HEK293 (cell line): ENCODE measurements at regions not wholly inside any gene's neighbourhood (a gene's known extent, or its start where the extent isn't known, plus 50 kb on each side); places are given as distances from the start of the nearest gene placed in this dataset.

Experiments used
- CTCF ChIA-PET: fragments of 350-600 bp; formaldehyde crosslinking; extraction: SDS; loops from one replicate; lab custom pipeline; 2021; ENCODE audit warnings: antibody characterized with exemption; lab: Yijun Ruan, JAX
- POLR2A ChIA-PET: fragments of 300-600 bp; formaldehyde crosslinking; extraction: SDS; loops from one replicate; lab custom pipeline; 2020; ENCODE audit warnings: antibody characterized with exemption, inconsistent platforms; lab: Yijun Ruan, JAX
- H3K27ac ChIP-seq: fragments of 200-500 bp; sonication (Bioruptor generic); 2 replicates; pipeline ENCODE4 v1.5.1; 2014; ENCODE audit warnings: low read depth, low read length, control low read depth, inconsistent platforms; ENCODE audit errors: extremely low read depth
- H3K36me3 ChIP-seq, 2 experiments: fragments of 200-500 bp in 1 of 2; sonication (Bioruptor generic) in 1 of 2; 1 replicate in 1 of 2; 2 replicates in 1 of 2; pipeline ENCODE4 v1.5.1; 2014 to 2017; ENCODE audit warnings: inconsistent platforms in 2 of 2, low read length in 2 of 2; ENCODE audit not compliant: control insufficient read depth in 2 of 2, insufficient read depth in 1 of 2
- H3K4me1 ChIP-seq: fragments of 200-500 bp; sonication (Bioruptor generic); 2 replicates; pipeline ENCODE4 v1.5.1; 2014; ENCODE audit warnings: mild to moderate bottlenecking, low read length, inconsistent platforms; ENCODE audit not compliant: control insufficient read depth, insufficient read depth
- H3K4me3 ChIP-seq: 2 replicates; pipeline ENCODE4 v1.5.1; 2011; ENCODE audit warnings: low read depth, mild to moderate bottlenecking, control low read depth, low read length, moderate library complexity
- H3K9me3 ChIP-seq: fragments of 200-500 bp; sonication (Bioruptor generic); 2 replicates; pipeline ENCODE4 v1.5.1; 2014; ENCODE audit warnings: low read depth, low read length, inconsistent platforms; ENCODE audit not compliant: control insufficient read depth, insufficient read depth
- ATF2 ChIP-seq: fragments of 450-650 bp; formaldehyde crosslinking; IDR thresholded peaks from 2 replicates; pipeline ENCODE4 v1.5.1; 2016; ENCODE audit warnings: missing biosample characterization, missing genetic modification characterization, low read depth
- SP3 ChIP-seq: fragments of 450-650 bp; formaldehyde crosslinking; IDR thresholded peaks from 2 replicates; pipeline ENCODE4 v1.5.1; 2016; ENCODE audit warnings: missing biosample characterization, missing genetic modification characterization
- TRIM28 ChIP-seq: IDR thresholded peaks from 2 replicates; pipeline ENCODE4 v1.6.1; 2011; ENCODE audit warnings: low read length, control low read depth, borderline replicate concordance
- ZBTB17 ChIP-seq: fragments of 450-650 bp; formaldehyde crosslinking; IDR thresholded peaks from 2 replicates; pipeline ENCODE4 v1.5.1; 2016; ENCODE audit warnings: missing biosample characterization, missing genetic modification characterization
- ZFP3 ChIP-seq: fragments of 450-650 bp; formaldehyde crosslinking; IDR thresholded peaks from 2 replicates; pipeline ENCODE4 v1.5.1; 2016; ENCODE audit warnings: low read depth, missing biosample characterization, missing genetic modification characterization
- ZNF624 ChIP-seq: fragments of 450-650 bp; formaldehyde crosslinking; IDR thresholded peaks from 2 replicates; pipeline ENCODE4 v1.5.1; 2017; ENCODE audit warnings: missing biosample characterization, missing genetic modification characterization
- ZNF658 ChIP-seq: fragments of 450-650 bp; formaldehyde crosslinking; IDR thresholded peaks from 2 replicates; pipeline ENCODE4; 2016; ENCODE audit warnings: missing biosample characterization, missing genetic modification characterization
- ZSCAN30 ChIP-seq: fragments of 450-650 bp; IDR thresholded peaks from 2 replicates; pipeline ENCODE4 v1.5.1; 2018; ENCODE audit warnings: missing biosample characterization, mild to moderate bottlenecking, missing genetic modification characterization, moderate library complexity
- TF ChIP-seq, protein P1 (sequence below): fragments of 450-650 bp; formaldehyde crosslinking; IDR thresholded peaks from 2 replicates; pipeline ENCODE4 v1.5.1; 2016; ENCODE audit warnings: missing biosample characterization, missing genetic modification characterization
- TF ChIP-seq, protein P2 (sequence below): fragments of 450-650 bp; formaldehyde crosslinking; IDR thresholded peaks from 2 replicates; pipeline ENCODE4 v1.5.1; 2016; ENCODE audit warnings: missing biosample characterization, missing genetic modification characterization
- TF ChIP-seq, protein P3 (sequence below): fragments of 450-650 bp; formaldehyde crosslinking; IDR thresholded peaks from 2 replicates; pipeline ENCODE4 v1.5.1; 2017; ENCODE audit warnings: missing biosample characterization, missing genetic modification characterization
- TF ChIP-seq, protein P4 (sequence below): IDR thresholded peaks from 2 replicates; pipeline ENCODE4 v1.6.1; 2011; ENCODE audit warnings: mild to moderate bottlenecking, low read depth, low read length, borderline replicate concordance
- TF ChIP-seq, protein P5 (sequence below): fragments of 450-650 bp; formaldehyde crosslinking; IDR thresholded peaks from 2 replicates; pipeline ENCODE4 v1.5.1; 2017; ENCODE audit warnings: missing biosample characterization, missing genetic modification characterization
- TF ChIP-seq, protein P6 (sequence below): fragments of 450-650 bp; formaldehyde crosslinking; IDR thresholded peaks from 2 replicates; pipeline ENCODE4 v1.5.1; 2016; ENCODE audit warnings: missing biosample characterization, missing genetic modification characterization, low read depth

DNA sequence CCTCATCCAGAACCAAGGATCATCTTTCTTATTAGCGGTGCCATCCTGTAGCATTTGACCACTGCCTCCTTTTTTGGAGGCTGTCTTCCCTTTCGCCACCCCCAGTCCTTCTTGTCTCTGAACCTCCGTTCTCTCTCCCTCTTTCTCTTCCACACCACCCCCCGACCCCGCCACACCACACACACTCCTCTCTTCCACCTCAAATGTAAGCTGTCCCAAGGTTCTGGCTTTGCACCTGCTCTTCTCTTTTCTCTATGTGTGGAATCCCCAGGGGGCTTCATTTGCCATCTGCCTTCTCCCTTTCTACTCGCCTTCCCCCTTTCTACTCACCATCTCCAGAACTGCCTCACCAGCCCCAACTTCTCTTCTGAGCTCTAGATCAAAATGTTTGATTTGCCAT, 111.3 kb upstream of the CDYL start:
- CTCF ChIA-PET: interaction anchor here (1.4 kb wide), 1 partner anchor 17 kb away, joined by 3 read pairs; no protein-coding TSS in a partner anchor
- POLR2A ChIA-PET: no interaction called here
- TF ChIP-seq TRIM28: no peak
- TF ChIP-seq, protein P1, sequence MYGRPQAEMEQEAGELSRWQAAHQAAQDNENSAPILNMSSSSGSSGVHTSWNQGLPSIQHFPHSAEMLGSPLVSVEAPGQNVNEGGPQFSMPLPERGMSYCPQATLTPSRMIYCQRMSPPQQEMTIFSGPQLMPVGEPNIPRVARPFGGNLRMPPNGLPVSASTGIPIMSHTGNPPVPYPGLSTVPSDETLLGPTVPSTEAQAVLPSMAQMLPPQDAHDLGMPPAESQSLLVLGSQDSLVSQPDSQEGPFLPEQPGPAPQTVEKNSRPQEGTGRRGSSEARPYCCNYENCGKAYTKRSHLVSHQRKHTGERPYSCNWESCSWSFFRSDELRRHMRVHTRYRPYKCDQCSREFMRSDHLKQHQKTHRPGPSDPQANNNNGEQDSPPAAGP (tag by site-specific recombination): no peak
- TF ChIP-seq, protein P2, sequence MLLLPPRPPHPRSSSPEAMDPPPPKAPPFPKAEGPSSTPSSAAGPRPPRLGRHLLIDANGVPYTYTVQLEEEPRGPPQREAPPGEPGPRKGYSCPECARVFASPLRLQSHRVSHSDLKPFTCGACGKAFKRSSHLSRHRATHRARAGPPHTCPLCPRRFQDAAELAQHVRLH (tag by site-specific recombination): no peak
- no peak for TF ChIP-seq ZSCAN30 (tag by site-specific recombination)
- TF ChIP-seq, protein P3, sequence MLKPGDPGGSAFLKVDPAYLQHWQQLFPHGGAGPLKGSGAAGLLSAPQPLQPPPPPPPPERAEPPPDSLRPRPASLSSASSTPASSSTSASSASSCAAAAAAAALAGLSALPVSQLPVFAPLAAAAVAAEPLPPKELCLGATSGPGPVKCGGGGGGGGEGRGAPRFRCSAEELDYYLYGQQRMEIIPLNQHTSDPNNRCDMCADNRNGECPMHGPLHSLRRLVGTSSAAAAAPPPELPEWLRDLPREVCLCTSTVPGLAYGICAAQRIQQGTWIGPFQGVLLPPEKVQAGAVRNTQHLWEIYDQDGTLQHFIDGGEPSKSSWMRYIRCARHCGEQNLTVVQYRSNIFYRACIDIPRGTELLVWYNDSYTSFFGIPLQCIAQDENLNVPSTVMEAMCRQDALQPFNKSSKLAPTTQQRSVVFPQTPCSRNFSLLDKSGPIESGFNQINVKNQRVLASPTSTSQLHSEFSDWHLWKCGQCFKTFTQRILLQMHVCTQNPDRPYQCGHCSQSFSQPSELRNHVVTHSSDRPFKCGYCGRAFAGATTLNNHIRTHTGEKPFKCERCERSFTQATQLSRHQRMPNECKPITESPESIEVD (tag by site-specific recombination): no peak
- no peak for TF ChIP-seq ZNF624 (tag by site-specific recombination)
- no peak for TF ChIP-seq ZBTB17
- TF ChIP-seq, protein P4, sequence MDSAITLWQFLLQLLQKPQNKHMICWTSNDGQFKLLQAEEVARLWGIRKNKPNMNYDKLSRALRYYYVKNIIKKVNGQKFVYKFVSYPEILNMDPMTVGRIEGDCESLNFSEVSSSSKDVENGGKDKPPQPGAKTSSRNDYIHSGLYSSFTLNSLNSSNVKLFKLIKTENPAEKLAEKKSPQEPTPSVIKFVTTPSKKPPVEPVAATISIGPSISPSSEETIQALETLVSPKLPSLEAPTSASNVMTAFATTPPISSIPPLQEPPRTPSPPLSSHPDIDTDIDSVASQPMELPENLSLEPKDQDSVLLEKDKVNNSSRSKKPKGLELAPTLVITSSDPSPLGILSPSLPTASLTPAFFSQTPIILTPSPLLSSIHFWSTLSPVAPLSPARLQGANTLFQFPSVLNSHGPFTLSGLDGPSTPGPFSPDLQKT: no peak
- no peak for TF ChIP-seq ZNF658 (tag by site-specific recombination)
- TF ChIP-seq, protein P5, sequence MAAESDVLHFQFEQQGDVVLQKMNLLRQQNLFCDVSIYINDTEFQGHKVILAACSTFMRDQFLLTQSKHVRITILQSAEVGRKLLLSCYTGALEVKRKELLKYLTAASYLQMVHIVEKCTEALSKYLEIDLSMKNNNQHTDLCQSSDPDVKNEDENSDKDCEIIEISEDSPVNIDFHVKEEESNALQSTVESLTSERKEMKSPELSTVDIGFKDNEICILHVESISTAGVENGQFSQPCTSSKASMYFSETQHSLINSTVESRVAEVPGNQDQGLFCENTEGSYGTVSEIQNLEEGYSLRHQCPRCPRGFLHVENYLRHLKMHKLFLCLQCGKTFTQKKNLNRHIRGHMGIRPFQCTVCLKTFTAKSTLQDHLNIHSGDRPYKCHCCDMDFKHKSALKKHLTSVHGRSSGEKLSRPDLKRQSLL (tag by site-specific recombination): no peak
- H3K4me1 ChIP-seq: no peaks in the 10 kb centered on the region
- no peaks in the 10 kb centered on the region for H3K9me3 ChIP-seq
- no peak overlapping the region for H3K27ac ChIP-seq
- no peak overlapping the region for H3K4me3 ChIP-seq
- no peaks in the 10 kb centered on the region for H3K36me3 ChIP-seq

DNA sequence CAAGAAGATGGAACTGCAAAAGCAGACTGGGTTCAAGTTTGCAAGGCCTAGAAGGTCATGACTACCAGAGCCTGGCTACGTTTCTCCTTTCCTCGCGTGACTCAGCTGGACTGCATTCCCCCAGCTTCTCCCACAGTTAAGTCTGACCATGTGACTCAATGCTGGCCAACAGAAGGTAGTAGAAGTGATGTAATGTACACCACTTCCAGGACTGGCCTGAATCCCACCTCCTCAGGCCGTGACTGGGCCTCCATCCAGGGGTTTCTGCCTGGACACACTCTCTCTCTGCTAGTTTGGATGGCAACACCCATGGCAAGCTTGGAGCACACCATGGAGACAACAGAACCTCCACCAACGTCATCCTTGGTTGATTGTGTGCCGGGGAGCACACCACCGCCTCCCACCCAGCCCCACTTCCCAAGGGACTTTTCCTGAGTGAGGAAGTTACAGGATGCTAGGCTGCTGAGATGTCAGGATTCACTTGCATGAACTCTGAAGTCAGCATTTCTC, 112.0 kb upstream of the CDYL start:
- POLR2A ChIA-PET: no interaction called here
- H3K4me1 ChIP-seq: no peaks in the 10 kb centered on the region
- no peaks in the 10 kb centered on the region for H3K9me3 ChIP-seq
- CTCF ChIA-PET: no interaction called here
- no peak overlapping the region for H3K4me3 ChIP-seq
- TF ChIP-seq SP3: no peak
- TF ChIP-seq ATF2: no peak
- TF ChIP-seq, protein P6, sequence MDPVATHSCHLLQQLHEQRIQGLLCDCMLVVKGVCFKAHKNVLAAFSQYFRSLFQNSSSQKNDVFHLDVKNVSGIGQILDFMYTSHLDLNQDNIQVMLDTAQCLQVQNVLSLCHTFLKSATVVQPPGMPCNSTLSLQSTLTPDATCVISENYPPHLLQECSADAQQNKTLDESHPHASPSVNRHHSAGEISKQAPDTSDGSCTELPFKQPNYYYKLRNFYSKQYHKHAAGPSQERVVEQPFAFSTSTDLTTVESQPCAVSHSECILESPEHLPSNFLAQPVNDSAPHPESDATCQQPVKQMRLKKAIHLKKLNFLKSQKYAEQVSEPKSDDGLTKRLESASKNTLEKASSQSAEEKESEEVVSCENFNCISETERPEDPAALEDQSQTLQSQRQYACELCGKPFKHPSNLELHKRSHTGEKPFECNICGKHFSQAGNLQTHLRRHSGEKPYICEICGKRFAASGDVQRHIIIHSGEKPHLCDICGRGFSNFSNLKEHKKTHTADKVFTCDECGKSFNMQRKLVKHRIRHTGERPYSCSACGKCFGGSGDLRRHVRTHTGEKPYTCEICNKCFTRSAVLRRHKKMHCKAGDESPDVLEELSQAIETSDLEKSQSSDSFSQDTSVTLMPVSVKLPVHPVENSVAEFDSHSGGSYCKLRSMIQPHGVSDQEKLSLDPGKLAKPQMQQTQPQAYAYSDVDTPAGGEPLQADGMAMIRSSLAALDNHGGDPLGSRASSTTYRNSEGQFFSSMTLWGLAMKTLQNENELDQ (tag by site-specific recombination): no peak
- no peak for TF ChIP-seq ZFP3 (tag by site-specific recombination)
- H3K36me3 ChIP-seq: no peaks in the 10 kb centered on the region
- H3K27ac ChIP-seq: no peak overlapping the region
